Neural crest cell (in vitro differentiated cells): ENCODE measurements at regions not wholly inside any gene's neighbourhood (a gene's known extent, or its start where the extent isn't known, plus 50 kb on each side); places are given as distances from the start of the nearest gene placed in this dataset.
A peak's percentile ranks its signal among the peaks of the same experiment; 100 is the strongest.

Experiments used
- DNase-seq: peaks from one replicate; pipeline ENCODE4 v3.0.0; 2021; ENCODE audit warnings: low read depth, mixed read lengths, low spot score
- H3K27ac Mint-ChIP-seq: one replicate; pipeline ENCODE4 v1.8.0; 2021; ENCODE audit warnings: mild to moderate bottlenecking, mixed read lengths; ENCODE audit not compliant: unreplicated experiment
- H3K27me3 Mint-ChIP-seq: 2 replicates; pipeline ENCODE4 v1.8.0; 2021; ENCODE audit warnings: low read depth, mild to moderate bottlenecking, mixed read lengths
- H3K36me3 Mint-ChIP-seq: 2 replicates; pipeline ENCODE4 v1.8.0; 2021; ENCODE audit warnings: low read depth, mild to moderate bottlenecking, mixed read lengths
- H3K4me1 Mint-ChIP-seq: 2 replicates; pipeline ENCODE4 v1.8.0; 2021; ENCODE audit warnings: mixed read lengths
- H3K4me3 Mint-ChIP-seq: one replicate; pipeline ENCODE4 v1.8.0; 2021; ENCODE audit warnings: mild to moderate bottlenecking, mixed read lengths
- H3K9me3 Mint-ChIP-seq: 2 replicates; pipeline ENCODE4 v1.8.0; 2021; ENCODE audit warnings: mixed read lengths
- CTCF ChIP-seq: fragments of 200-600 bp; sonication (generic); conservative IDR thresholded peaks from 2 replicates; pipeline ENCODE4 v1.5.0; 2021; ENCODE audit warnings: antibody characterized with exemption, mild to moderate bottlenecking

- H3K27ac Mint-ChIP-seq: no peak overlapping the region
- peaks cover 3% of the 10 kb centered on the region for H3K36me3 Mint-ChIP-seq
These were observed 476.8 kb downstream of the CETN3 start for GRCh38 chr5:89932771-89933181.

GRCh38 chr5:89930591-89931392 is 478.8 kb downstream of the CETN3 start:
- peaks cover 35% of the 10 kb centered on the region for H3K4me1 Mint-ChIP-seq
- no peak for TF ChIP-seq CTCF
- H3K27me3 Mint-ChIP-seq: no peaks in the 10 kb centered on the region
- H3K4me3 Mint-ChIP-seq: no peak overlapping the region
- H3K36me3 Mint-ChIP-seq: peaks cover 3% of the 10 kb centered on the region
- peak overlapping the region; percentile 28 for H3K27ac Mint-ChIP-seq
- H3K9me3 Mint-ChIP-seq: peaks cover 8% of the 10 kb centered on the region
- DNase-seq: no peak

More at GRCh38 chr5:89932771-89933181, 476.8 kb downstream of the CETN3 start:
- H3K4me3 Mint-ChIP-seq: no peak overlapping the region
- TF ChIP-seq CTCF: no peak
- peaks cover 36% of the 10 kb centered on the region for H3K4me1 Mint-ChIP-seq
- DNase-seq: no peak
- H3K9me3 Mint-ChIP-seq: peaks cover 4% of the 10 kb centered on the region
- no peaks in the 10 kb centered on the region for H3K27me3 Mint-ChIP-seq

- Mint-ChIP-seq H3K27me3 (no peaks in the 10 kb centered on the region), H3K4me3 (no peak overlapping the region), H3K36me3 (peaks cover 3% of the 10 kb centered on the region), H3K4me1 (peaks cover 29% of the 10 kb centered on the region), H3K27ac (peak overlapping the region; percentile 58), H3K9me3 (peaks cover 8% of the 10 kb centered on the region)
- no peak for TF ChIP-seq CTCF
- no peak for DNase-seq
These were observed 479.7 kb downstream of the CETN3 start for GRCh38 chr5:89929834-89930233.

- no peak overlapping the region for H3K27ac Mint-ChIP-seq
- H3K4me3 Mint-ChIP-seq: no peak overlapping the region
- no peak for DNase-seq
- no peaks in the 10 kb centered on the region for H3K27me3 Mint-ChIP-seq
- TF ChIP-seq CTCF: no peak
- peaks cover 29% of the 10 kb centered on the region for H3K4me1 Mint-ChIP-seq
- H3K9me3 Mint-ChIP-seq: peaks cover 4% of the 10 kb centered on the region
- peaks cover under 1% of the 10 kb centered on the region for H3K36me3 Mint-ChIP-seq
These were observed 480.4 kb downstream of the CETN3 start for GRCh38 chr5:89929173-89929572.

GRCh38 chr5:89922161-89922560 is 487.4 kb downstream of the CETN3 start:
- no peak for TF ChIP-seq CTCF
- no peak overlapping the region for H3K4me3 Mint-ChIP-seq

More at GRCh38 chr5:89922161-89922560, 487.4 kb downstream of the CETN3 start:
- peaks cover 8% of the 10 kb centered on the region for H3K9me3 Mint-ChIP-seq
- DNase-seq: no peak
- H3K36me3 Mint-ChIP-seq: no peaks in the 10 kb centered on the region
- no peaks in the 10 kb centered on the region for H3K27me3 Mint-ChIP-seq
- H3K27ac Mint-ChIP-seq: no peak overlapping the region
- H3K4me1 Mint-ChIP-seq: no peaks in the 10 kb centered on the region
